Stimulated activated CD8-positive, alpha-beta memory T cell treated with anti-CD3 and anti-CD28 coated beads, Interleukin-4, amount 100 ng/mL, for 24 hours (primary cell): ENCODE measurements at regions not wholly inside any gene's neighbourhood (a gene's known extent, or its start where the extent isn't known, plus 50 kb on each side); places are given as distances from the start of the nearest gene placed in this dataset.
"Not testable (repeated sequence)": the region's sequence is repeated elsewhere in the genome, so short reads cannot be mapped to it uniquely, and the experiment has no call there.

ENCODE experiments used
- DNase-seq: peaks from one replicate; pipeline ENCODE4 v3.0.0-alpha.2; 2020; ENCODE audit warnings: low read depth

DNA sequence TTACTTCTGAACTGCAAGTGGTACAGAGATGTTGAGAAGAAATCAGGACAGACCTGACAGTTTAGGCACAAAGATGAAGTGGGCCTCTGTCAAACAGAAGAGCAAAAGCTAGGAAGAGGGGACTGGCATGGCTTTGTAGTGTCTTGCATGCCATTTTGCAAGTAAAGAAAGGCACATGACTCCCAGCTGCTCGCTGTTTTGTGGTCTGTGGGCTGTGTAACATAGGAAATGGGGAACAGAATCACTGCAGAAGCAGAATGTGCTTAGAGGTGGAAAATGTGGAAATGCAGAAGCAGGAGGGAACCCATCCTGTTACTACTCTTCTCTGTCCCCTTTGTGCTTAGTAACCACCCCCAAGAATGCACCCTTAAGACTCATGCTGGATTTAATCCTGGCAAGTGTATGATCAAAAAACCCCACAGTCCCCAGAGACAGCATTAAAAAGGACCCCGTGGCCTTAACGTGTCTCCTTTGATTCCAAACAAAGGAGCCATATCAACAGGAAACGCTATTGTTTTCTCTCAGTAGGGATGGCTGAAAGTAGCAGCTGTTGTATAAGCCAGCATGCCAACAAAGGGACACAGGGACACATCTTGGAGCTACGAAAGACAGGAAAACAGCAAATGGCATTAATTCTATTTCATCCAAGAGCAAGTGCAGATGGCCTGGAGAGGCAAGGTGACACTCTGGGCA, 177.6 kb upstream of the GLRA2 start:
- no peak for DNase-seq

DNA sequence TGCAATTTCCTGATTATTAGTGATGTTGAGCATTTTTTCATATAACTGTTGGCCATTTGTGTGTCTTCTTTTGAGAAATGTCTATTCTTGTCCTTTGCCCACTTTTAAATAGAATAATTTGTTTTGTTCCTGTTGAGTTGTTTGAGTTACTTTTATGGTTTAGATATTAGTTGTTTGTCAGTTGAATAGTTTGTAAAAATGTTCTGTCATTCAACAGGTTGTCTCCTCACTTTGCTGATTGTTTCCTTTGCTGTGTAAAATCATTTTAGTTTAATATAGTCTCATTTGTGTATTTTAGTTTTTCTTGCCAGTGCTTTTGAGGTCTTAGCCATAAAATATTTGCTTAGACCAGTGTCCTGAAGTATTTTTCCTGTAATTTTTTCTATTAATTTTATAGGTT, 181.8 kb upstream of the GLRA2 start:
- no peak for DNase-seq

DNA sequence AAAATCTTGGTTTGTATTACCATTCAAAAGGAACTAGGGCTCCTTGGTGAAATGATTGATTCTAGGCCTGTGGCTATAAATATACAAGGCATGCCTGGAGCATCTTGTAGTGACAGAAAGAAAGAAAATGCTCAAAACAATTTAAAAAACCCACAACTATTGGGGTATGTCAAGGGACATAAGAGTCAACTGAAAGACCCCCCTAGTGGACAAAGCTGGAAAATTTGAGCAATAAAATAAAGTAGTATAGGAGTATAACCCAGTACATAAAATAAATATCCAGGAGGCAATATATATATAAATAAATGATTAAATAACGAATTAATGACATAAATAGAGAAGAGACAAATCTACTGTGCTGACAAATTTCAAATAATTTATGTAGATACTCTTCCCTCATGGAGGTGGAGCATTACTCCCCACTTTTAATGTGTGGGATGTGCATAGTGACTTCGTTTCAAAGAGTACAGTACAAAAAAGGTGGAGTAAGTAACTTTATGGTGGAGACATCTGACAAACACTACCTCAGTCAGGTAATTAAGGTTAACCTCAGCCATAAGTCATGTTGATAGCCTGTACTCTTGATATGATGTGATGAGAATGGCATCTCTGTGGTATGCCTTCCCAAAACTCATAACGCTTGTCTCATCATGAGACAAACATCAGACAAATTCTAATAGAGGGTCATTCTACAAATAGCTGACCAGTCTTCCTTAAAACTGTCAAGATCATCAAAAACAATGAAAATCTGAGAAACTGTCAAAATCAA, 185.0 kb upstream of the GLRA2 start:
- no peak for DNase-seq

- DNase-seq, result no peak
Observed at GRCh38 chrX:14309431-14309830, 219.9 kb upstream of the GLRA2 start.

- not testable (repeated sequence) for DNase-seq
Observed at GRCh38 chrX:14308976-14309375, 220.4 kb upstream of the GLRA2 start.

DNA sequence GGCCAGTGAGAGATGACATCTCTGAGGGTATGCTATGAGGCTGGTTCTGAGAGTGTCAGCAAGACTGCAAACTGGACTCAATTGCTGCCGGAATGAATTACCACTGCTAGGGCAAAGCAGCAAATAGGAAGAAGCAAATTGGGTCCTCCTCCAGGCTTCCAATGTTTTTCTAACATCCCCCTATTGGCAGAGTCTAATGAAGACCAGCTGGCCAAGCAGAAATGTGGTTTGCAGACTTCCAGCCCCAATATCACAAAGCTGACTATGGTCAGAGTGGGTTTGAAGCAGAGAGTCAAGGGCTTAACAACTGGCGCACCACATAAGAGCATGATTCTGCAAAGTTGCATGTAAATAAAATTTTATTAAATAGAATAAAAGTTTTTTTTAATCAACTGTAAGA, 225.4 kb upstream of the GLRA2 start:
- no peak for DNase-seq

DNA sequence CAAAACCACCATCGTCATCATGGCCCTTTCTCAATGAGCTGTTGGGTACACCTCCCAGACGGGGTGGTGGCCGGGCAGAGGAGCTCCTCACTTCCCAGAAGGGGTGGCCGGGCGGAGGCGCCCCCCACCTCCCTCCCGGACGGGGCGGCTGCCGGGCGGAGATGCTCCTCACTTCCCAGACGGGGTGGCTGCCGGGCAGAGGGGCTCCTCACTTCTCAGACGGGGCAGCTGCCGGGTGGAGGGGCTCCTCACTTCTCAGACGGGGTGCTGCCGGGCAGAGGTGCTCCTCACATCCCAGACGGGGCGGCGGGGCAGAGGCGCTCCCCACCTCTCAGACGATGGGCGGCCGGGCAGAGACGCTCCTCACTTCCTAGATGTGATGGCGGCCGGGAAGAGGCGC, 226.8 kb upstream of the GLRA2 start:
- not testable (repeated sequence) for DNase-seq

- no peak for DNase-seq
Observed at GRCh38 chrX:14300376-14300775, 229.0 kb upstream of the GLRA2 start.

DNA sequence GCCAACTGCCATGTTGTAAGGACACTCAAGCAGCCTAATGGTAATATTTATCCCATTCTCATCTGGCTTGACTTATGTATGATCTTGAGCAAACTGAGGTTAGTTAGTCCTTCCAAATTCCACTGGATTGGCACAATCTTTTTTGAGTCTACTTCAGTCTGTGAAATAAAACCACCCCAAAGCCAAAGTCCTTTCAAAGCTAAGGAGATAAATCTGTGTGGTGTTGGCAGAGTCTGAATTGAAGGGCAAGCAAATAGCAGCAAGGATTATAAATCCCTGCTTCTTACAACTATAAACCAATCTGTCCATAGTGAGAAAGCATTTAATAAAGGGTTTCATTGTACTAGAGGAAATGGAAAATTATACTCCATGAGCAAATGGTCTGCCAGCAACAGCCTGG, 233.9 kb upstream of the GLRA2 start:
- no peak for DNase-seq

DNA sequence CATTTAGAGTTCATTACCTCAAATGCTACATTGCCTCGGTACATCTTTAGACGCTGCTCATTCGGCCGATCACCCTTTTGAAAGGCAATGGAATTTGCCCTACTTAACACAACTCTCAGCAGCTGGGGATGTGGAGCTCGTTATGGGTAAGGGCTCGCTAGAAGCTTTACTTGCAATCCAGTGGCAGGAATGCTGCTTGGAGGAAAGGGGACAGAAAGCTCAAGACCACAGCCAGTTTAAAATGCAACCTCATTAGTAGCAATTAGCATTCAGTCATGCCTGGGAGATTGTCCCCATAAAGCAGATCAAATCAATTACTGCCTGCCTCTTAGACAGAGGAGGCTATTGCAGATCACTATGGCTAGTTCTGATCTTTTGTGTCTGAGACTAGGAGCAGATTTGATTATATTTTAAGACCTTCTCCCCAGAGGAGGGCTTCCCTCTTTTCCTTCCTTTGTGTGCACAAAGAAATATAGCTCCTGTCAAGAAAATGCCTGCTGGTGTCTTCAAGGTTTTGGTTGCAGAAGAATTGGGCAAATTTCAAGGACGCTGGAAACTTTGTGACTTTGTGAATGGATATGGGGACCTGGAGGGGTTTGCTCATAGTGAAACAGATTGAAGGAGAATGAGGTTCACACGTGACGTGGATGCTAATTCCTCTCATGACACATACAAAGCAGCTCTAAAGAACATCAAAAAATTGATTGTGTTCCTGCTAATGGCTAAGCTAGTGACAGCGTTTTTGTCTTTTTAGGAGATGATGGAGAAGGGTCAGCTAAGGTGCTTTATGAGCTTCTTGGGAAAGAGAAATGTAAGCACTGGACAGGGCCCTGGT, 237.5 kb upstream of the GLRA2 start:
- no peak for DNase-seq

DNA sequence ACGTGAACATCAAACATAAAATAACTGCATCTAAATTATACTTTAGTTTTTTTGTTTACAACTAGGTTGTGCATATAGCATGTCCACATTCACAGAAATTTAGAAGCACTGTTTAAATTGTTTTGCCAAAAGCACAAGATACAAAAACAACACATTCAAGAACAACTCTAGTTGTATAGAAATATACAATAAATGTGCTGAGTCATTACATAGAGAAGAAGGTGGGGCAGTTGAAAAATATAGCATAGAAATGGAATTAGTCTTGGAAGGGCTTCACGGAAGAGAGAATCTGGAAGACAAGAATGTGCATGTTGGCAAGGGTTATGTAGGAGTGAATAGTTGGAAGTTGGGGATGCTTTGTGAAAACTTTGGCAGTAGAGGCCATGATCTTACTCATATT, 239.0 kb upstream of the GLRA2 start:
- no peak for DNase-seq

- DNase-seq, result no peak
Observed at GRCh38 chrX:14274691-14275090, 245.0 kb upstream of the GEMIN8 start.

DNA sequence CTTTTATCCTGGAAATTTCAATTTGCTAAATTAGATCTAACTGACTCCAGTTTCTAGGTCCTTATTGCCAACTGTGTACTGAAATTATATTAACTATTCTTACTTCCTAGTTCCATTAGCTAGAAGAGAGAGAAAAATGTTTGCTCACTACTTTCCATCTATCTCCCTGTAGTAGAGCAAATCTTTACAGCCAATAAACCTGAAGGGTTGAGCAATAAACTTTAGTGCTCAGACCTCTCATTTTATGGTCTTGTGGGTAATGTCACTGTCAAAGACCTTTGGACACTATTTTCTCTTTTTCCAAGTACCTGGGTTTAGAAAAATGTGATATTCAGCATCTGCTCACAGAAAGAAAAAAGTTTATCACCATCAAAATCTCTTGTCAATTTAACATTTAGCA, 237.5 kb upstream of the GEMIN8 start:
- DNase-seq, result no peak

GRCh38 chrX:14266705-14267104, 237.0 kb upstream of the GEMIN8 start:
- no peak for DNase-seq

GRCh38 chrX:14243823-14244222, 214.1 kb upstream of the GEMIN8 start:
- DNase-seq, result no peak

- DNase-seq, result no peak
Observed at GRCh38 chrX:14235004-14235403, 205.3 kb upstream of the GEMIN8 start.

DNA sequence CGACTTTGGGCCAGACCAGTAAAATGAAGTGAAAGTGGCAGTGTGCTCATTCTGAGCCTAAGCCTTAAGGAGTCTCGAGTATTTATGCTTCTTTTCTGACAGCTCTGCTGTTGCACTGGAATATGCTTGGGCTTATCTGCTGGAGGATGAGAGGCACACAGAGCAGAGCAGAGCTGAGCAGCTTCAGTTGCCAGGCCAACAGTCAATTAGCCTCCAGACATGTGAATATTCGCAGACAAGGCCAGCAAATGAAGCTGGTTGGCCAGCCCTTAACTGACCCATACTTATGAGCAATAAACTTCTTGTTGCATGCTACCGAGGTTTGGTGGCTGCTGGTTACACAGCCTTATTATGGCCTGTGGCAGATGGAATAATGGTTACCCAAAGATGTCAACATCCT, 203.0 kb upstream of the GEMIN8 start:
- no peak for DNase-seq

DNA sequence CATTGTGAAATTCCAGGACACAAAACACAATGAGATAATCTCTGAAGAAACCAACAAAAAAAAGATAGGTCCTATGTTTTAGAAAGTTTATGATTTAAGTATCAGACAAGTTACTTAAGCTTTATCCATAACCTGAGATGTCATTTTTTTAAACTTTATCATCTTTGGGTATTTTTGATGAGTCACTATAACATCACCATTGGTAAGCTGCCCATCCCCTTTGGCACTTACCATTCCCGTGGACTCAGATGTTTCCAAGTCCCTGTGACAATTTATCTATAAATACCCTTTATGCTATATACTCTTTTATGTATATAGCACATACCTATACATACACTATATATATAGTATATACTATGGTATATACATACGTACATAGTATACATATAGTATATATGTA, 198.9 kb upstream of the GEMIN8 start:
- no peak for DNase-seq

GRCh38 chrX:14220386-14220944, 190.8 kb upstream of the GEMIN8 start:
- DNase-seq, result no peak

DNA sequence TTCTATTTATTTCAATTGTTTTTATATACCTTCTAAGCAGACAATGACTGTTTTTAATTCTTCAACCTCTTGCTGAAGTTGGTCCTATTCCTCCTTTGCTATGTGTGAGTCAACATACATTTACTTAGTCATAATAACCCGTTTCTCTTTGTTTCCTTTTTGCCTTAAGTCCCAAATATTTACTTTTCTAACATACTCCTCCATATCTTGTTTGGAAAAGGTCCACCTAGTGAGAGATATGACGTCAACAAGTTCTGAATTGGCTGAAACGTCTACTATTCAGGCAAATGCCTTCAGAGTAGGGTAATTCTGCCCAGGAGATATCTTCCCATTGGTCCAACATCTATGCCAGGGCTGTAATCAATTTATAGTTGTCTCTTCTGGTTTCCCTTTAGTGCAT, 179.3 kb upstream of the GEMIN8 start:
- DNase-seq, result no peak

DNA sequence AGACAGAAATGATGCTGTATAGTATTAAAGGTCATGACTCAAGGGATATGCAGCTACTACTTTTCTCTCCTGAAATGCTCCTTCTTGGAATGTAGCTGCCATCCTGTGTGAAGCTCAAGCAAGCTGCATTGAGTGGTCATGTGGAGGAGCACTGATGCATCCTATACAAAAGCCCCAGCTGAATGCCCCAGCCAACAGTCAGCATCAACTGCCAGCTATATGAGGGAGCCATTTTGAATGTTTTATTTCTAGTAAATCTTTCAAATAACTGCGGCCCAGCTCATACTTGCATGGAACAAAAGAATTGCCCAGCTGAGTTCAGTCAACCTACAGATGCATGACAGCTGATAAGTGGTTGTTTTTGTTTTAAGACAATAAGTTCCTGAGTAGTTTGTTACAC, 165.0 kb upstream of the GEMIN8 start:
- no peak for DNase-seq

DNA sequence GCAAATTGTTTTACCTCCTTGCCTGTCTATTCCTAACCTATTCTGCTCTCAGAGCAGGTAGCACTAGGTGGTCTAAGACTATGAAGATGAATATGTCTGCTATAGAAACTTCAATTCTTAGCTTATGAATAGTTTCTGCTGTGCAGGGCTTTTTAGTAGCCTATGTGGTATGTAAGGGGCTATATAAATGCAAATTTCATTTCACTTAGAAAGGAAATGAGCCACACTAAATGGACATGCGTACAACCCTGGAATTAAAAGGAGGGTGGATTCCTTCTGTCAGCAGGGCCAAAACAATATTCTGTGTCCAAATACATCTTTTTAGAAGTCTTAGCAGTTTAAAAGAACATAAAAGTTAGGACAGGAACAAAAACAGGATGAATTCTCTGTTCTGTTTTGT, 163.9 kb upstream of the GEMIN8 start:
- no peak for DNase-seq

- no peak for DNase-seq
Observed at GRCh38 chrX:14173873-14174272, 144.2 kb upstream of the GEMIN8 start.
